Adrenal gland (tissue), 5 donors: ENCODE measurements at regions not wholly inside any gene's neighbourhood (a gene's known extent, or its start where the extent isn't known, plus 50 kb on each side); places are given as distances from the start of the nearest gene placed in this dataset.

Experiments used
- POLR2A ChIP-seq, 2 donors: fragments of 450-650 bp; IDR thresholded peaks; one replicate each; pipeline ENCODE4 v1.6.1; 2017; ENCODE audit warnings: antibody characterized with exemption in 2 of 2, mild to moderate bottlenecking in 2 of 2, moderate library complexity in 1 of 2
- TF ChIP-seq, protein P1 (sequence below), 6 experiments: fragments of 450-650 bp in 4 of 6; fragments of 200-600 bp in 2 of 6; sonication (generic) in 1 of 6; IDR thresholded peaks; 1 replicate in 5 of 6; 2 replicates in 1 of 6; pipeline versions ENCODE4 v1.5.1 to v1.8.0; 2016 to 2021; ENCODE audit warnings: antibody characterized with exemption in 6 of 6, mild to moderate bottlenecking in 2 of 6, moderate library complexity in 1 of 6
- donor health status: DM: no; HTN: no; CAD: no.

DNA sequence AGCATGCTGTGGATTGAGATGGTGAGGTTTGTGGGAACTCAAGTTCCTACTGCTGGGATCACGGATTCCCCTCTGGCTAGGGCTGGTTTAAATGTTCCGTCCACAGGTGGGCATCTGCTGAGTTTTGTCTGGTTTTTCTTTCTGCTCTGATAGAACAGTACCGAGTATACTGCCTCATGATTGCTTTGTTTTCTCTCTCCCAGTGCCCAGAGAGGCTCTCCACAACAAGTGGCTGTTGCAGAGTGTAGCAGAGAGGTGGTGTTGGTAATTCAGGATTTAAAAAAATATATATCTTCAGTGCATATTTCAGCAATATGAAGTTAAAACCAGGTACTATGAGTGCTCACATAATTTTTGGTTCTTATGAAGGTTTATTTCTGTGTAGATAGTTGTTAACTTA is 213.7 kb downstream of the TEX13C start:
- TF ChIP-seq, protein P1, sequence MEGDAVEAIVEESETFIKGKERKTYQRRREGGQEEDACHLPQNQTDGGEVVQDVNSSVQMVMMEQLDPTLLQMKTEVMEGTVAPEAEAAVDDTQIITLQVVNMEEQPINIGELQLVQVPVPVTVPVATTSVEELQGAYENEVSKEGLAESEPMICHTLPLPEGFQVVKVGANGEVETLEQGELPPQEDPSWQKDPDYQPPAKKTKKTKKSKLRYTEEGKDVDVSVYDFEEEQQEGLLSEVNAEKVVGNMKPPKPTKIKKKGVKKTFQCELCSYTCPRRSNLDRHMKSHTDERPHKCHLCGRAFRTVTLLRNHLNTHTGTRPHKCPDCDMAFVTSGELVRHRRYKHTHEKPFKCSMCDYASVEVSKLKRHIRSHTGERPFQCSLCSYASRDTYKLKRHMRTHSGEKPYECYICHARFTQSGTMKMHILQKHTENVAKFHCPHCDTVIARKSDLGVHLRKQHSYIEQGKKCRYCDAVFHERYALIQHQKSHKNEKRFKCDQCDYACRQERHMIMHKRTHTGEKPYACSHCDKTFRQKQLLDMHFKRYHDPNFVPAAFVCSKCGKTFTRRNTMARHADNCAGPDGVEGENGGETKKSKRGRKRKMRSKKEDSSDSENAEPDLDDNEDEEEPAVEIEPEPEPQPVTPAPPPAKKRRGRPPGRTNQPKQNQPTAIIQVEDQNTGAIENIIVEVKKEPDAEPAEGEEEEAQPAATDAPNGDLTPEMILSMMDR (IDR thresholded peaks at IDR 0.05), result no peak
- TF ChIP-seq POLR2A (IDR thresholded peaks at IDR 0.05), result no peak
